H1 (cell line): ENCODE measurements at regions not wholly inside any gene's neighbourhood (a gene's known extent, or its start where the extent isn't known, plus 50 kb on each side); places are given as distances from the start of the nearest gene placed in this dataset.

Experiments used
- CTCF ChIA-PET: fragments of 300-600 bp; sonication (Branson Sonifier 250); formaldehyde crosslinking; loops from one replicate; lab custom pipeline; 2021; ENCODE audit not compliant: partially characterized antibody; lab: Charles Lee
- POLR2A ChIA-PET: fragments of 300-600 bp; sonication (Branson Sonifier 250); formaldehyde crosslinking; loops from one replicate; lab custom pipeline; 2021; ENCODE audit warnings: inconsistent platforms; ENCODE audit not compliant: partially characterized antibody; lab: Charles Lee
- DNase-seq, 2 experiments: peaks; one replicate each; pipeline versions ENCODE4 v3.0.0 to v3.0.0-alpha.2; 2010 to 2022; ENCODE audit warnings: low spot score in 2 of 2, low read depth in 1 of 2, mixed read lengths in 1 of 2
- FAIRE-seq: peaks from 2 replicates; lab custom pipeline; 2011; peaks lifted over from hg19 to GRCh38; lab: Jason Lieb, UNC
- H2AFZ ChIP-seq: 2 replicates; pipeline ENCODE4 v1.8.1; 2012; ENCODE audit warnings: low read length, inconsistent platforms
- H2AK5ac ChIP-seq: 2 replicates; pipeline ENCODE4 v1.6.1; 2013; ENCODE audit warnings: low read depth, low read length
- H2BK120ac ChIP-seq: replicated peaks from 2 replicates; pipeline ENCODE3; 2013; ENCODE audit warnings: low read depth, low read length, inconsistent platforms
- H2BK12ac ChIP-seq: 2 replicates; pipeline ENCODE4 v1.6.1; 2013; ENCODE audit warnings: low read depth, low read length
- H2BK15ac ChIP-seq: 2 replicates; pipeline ENCODE4 v1.6.1; 2013; ENCODE audit warnings: low read length
- H2BK20ac ChIP-seq: 2 replicates; pipeline ENCODE4 v1.6.1; 2013; ENCODE audit warnings: low read length
- H2BK5ac ChIP-seq: 2 replicates; pipeline ENCODE4 v1.6.1; 2013; ENCODE audit warnings: low read depth, low read length
- H3K14ac ChIP-seq: 2 replicates; pipeline ENCODE4 v1.6.1; 2013; ENCODE audit warnings: inconsistent platforms; ENCODE audit not compliant: insufficient read length
- H3K18ac ChIP-seq: 2 replicates; pipeline ENCODE4 v1.6.1; 2013; ENCODE audit warnings: low read length; ENCODE audit errors: extremely low read depth
- H3K23ac ChIP-seq: 2 replicates; pipeline ENCODE4 v1.6.1; 2013; ENCODE audit warnings: inconsistent platforms; ENCODE audit not compliant: insufficient read length
- H3K23me2 ChIP-seq: 2 replicates; pipeline ENCODE4 v1.6.1; 2013; ENCODE audit warnings: low read depth, low read length
- H3K27ac ChIP-seq: 2 replicates; pipeline ENCODE4 v1.6.1; 2011; ENCODE audit warnings: low read depth, low read length, inconsistent platforms
- H3K27me3 ChIP-seq, 4 experiments: replicated peaks in 1 of 4; 1 replicate in 1 of 4; 2 replicates in 3 of 4; pipeline versions ENCODE4 v1.6.1 to v1.8.1; 2011 to 2013; ENCODE audit warnings: low read length in 3 of 4, mild to moderate bottlenecking in 3 of 4, inconsistent platforms in 2 of 4, mixed read lengths in 2 of 4, moderate library complexity in 1 of 4; ENCODE audit not compliant: control insufficient read depth in 3 of 4, insufficient read depth in 3 of 4; ENCODE audit errors: extremely low read depth in 1 of 4
- H3K36me3 ChIP-seq, 4 experiments: 2 replicates each; pipeline versions ENCODE4 v1.6.1 to v1.8.1; 2011 to 2013; ENCODE audit warnings: mild to moderate bottlenecking in 4 of 4, low read length in 3 of 4, moderate library complexity in 2 of 4, control low read depth in 1 of 4, inconsistent platforms in 1 of 4; ENCODE audit not compliant: insufficient read depth in 4 of 4, control insufficient read depth in 2 of 4
- H3K4ac ChIP-seq: replicated peaks from 2 replicates; pipeline ENCODE3; 2013; ENCODE audit warnings: low read length, low read depth, mixed read lengths, inconsistent platforms; ENCODE audit not compliant: insufficient read length
- H3K4me1 ChIP-seq, 4 experiments: replicated peaks in 1 of 4; 1 replicate in 1 of 4; 2 replicates in 3 of 4; pipeline versions ENCODE4 v1.6.1 to v1.8.1; 2011 to 2013; ENCODE audit warnings: low read length in 3 of 4, inconsistent platforms in 2 of 4, mixed read lengths in 1 of 4; ENCODE audit not compliant: insufficient read depth in 4 of 4, control insufficient read depth in 3 of 4
- H3K4me2 ChIP-seq, 2 experiments: 2 replicates each; pipeline versions ENCODE4 v1.6.1 to v1.8.1; 2011 to 2013; ENCODE audit warnings: low read depth in 2 of 2, low read length in 2 of 2, control low read depth in 1 of 2, inconsistent platforms in 1 of 2, mild to moderate bottlenecking in 1 of 2; ENCODE audit not compliant: insufficient read depth in 1 of 2
- H3K4me3 ChIP-seq, 4 experiments: fragments of 200-600, 300-600 bp in 1 of 4; sonication (generic), shearing (Covaris generic), sonication (Bioruptor Twin) in 1 of 4; 2 replicates each; pipeline versions ENCODE4 v1.5.1 to v1.8.1; 2011 to 2016; ENCODE audit warnings: low read length in 4 of 4, low read depth in 3 of 4, control low read depth in 2 of 4, inconsistent platforms in 2 of 4, mild to moderate bottlenecking in 2 of 4, mixed read lengths in 1 of 4, moderate library complexity in 1 of 4; ENCODE audit not compliant: insufficient read depth in 2 of 4; ENCODE audit errors: extremely low read depth in 1 of 4
- H3K56ac ChIP-seq: replicated peaks from 2 replicates; pipeline ENCODE3; 2013; ENCODE audit warnings: low read depth, mild to moderate bottlenecking, mixed read lengths, low read length, inconsistent platforms; ENCODE audit not compliant: insufficient read length
- H3K79me1 ChIP-seq: 2 replicates; pipeline ENCODE4 v1.6.1; 2013; ENCODE audit warnings: low read depth, low read length, control low read depth
- H3K79me2 ChIP-seq, 2 experiments: 2 replicates each; pipeline versions ENCODE4 v1.6.1 to v1.8.1; 2012 to 2013; ENCODE audit warnings: low read length in 2 of 2, mild to moderate bottlenecking in 2 of 2, inconsistent platforms in 1 of 2; ENCODE audit not compliant: insufficient read depth in 2 of 2, control insufficient read depth in 1 of 2
- H3K9ac ChIP-seq, 4 experiments: replicated peaks in 1 of 4; 1 replicate in 1 of 4; 2 replicates in 3 of 4; pipeline versions ENCODE4 v1.6.1 to v1.8.1; 2011 to 2013; ENCODE audit warnings: low read depth in 3 of 4, low read length in 3 of 4, control low read depth in 2 of 4, mild to moderate bottlenecking in 2 of 4, moderate library complexity in 2 of 4, inconsistent platforms in 1 of 4; ENCODE audit errors: extremely low read depth in 1 of 4
- H3K9me3 ChIP-seq, 2 experiments: 2 replicates each; pipeline versions ENCODE4 v1.6.1 to v1.8.1; 2012 to 2013; ENCODE audit warnings: mild to moderate bottlenecking in 2 of 2, moderate library complexity in 2 of 2, control low read depth in 1 of 2, inconsistent platforms in 1 of 2, low read depth in 1 of 2, low read length in 1 of 2, mixed read lengths in 1 of 2; ENCODE audit not compliant: insufficient read depth in 2 of 2
- H4K20me1 ChIP-seq, 2 experiments: replicated peaks in 1 of 2; 2 replicates each; pipeline versions ENCODE3 to v1.8.1; 2011 to 2013; ENCODE audit warnings: inconsistent platforms in 2 of 2, low read length in 2 of 2, mild to moderate bottlenecking in 1 of 2; ENCODE audit not compliant: insufficient read depth in 2 of 2, control insufficient read depth in 1 of 2
- H4K5ac ChIP-seq: 2 replicates; pipeline ENCODE4 v1.6.1; 2013; ENCODE audit warnings: low read length, low read depth, mixed read lengths, inconsistent platforms; ENCODE audit not compliant: insufficient read length
- H4K8ac ChIP-seq: 2 replicates; pipeline ENCODE4 v1.8.0; 2013; ENCODE audit warnings: mild to moderate bottlenecking, moderate library complexity, low read length, inconsistent platforms; ENCODE audit not compliant: insufficient read depth; ENCODE audit errors: extremely low read depth
- H4K91ac ChIP-seq: replicated peaks from 2 replicates; pipeline ENCODE3; 2013; ENCODE audit warnings: low read length, mixed read lengths, inconsistent platforms; ENCODE audit not compliant: insufficient read length
- ATF2 ChIP-seq: IDR thresholded peaks from 2 replicates; pipeline ENCODE4 v1.6.1; 2012; ENCODE audit warnings: low read length, inconsistent platforms
- BCL11A ChIP-seq, 2 experiments: IDR thresholded peaks; one replicate each; pipeline ENCODE4 v1.6.1; 2011; ENCODE audit warnings: low read depth in 2 of 2, low read length in 2 of 2, mild to moderate bottlenecking in 2 of 2
- CREB1 ChIP-seq: IDR thresholded peaks from 2 replicates; pipeline ENCODE4 v1.6.1; 2012; ENCODE audit warnings: inconsistent platforms
- EZH2 ChIP-seq: fragments of 200-600 bp; sonication (generic); IDR thresholded peaks from 2 replicates; pipeline ENCODE4 v1.7.1; 2012; ENCODE audit warnings: low read depth, mild to moderate bottlenecking, moderate library complexity, low read length, inconsistent platforms; ENCODE audit not compliant: severe bottlenecking
- GTF2F1 ChIP-seq: IDR thresholded peaks from 2 replicates; pipeline ENCODE4 v1.6.1; 2012; ENCODE audit warnings: low read depth, low read length, improper control_type of control experiment, borderline replicate concordance
- JUN ChIP-seq: IDR thresholded peaks from 2 replicates; pipeline ENCODE4 v1.6.1; 2011; ENCODE audit warnings: low read depth, mild to moderate bottlenecking, improper control_type of control experiment, low read length
- KDM1A ChIP-seq: fragments of 200-600, 300-600 bp; sonication (generic); IDR thresholded peaks from 2 replicates; pipeline ENCODE4 v1.7.1; 2016; ENCODE audit warnings: mild to moderate bottlenecking, low read length, borderline replicate concordance
- SIN3A ChIP-seq, 2 experiments: IDR thresholded peaks in 1 of 2; conservative IDR thresholded peaks in 1 of 2; 2 replicates each; pipeline ENCODE4 v1.6.1; 2011 to 2012; ENCODE audit warnings: low read length in 2 of 2, improper control_type of control experiment in 1 of 2, low read depth in 1 of 2, mild to moderate bottlenecking in 1 of 2
- SP4 ChIP-seq: IDR thresholded peaks from 2 replicates; pipeline ENCODE4 v1.6.1; 2012; ENCODE audit warnings: low read length, inconsistent platforms
- TCF12 ChIP-seq: IDR thresholded peaks from 2 replicates; pipeline ENCODE4 v1.6.1; 2011; ENCODE audit warnings: low read depth, mild to moderate bottlenecking, low read length
- WGBS, 2 experiments: shearing (Covaris generic) in 1 of 2; methylation state at CpG; one replicate each; pipeline versions ENCODE4 v1.1.6 to v1.1.7; 2013 to 2015; ENCODE audit warnings: low lambda C conversion rate in 2 of 2, mixed read lengths in 2 of 2, inconsistent platforms in 1 of 2, low coverage in 1 of 2, missing lambda C conversion rate in 1 of 2; ENCODE audit not compliant: insufficient replicate concordance in 2 of 2, insufficient coverage in 1 of 2, insufficient read length in 1 of 2; ENCODE audit errors: extremely low coverage in 1 of 2, missing lambda C conversion rate in 1 of 2; 5-methylcytosine and 5-hydroxymethylcytosine counted together
- TF ChIP-seq, protein P1 (sequence below): IDR thresholded peaks from 2 replicates; pipeline ENCODE4 v1.6.1; 2011; ENCODE audit warnings: low read length, improper control_type of control experiment

DNA sequence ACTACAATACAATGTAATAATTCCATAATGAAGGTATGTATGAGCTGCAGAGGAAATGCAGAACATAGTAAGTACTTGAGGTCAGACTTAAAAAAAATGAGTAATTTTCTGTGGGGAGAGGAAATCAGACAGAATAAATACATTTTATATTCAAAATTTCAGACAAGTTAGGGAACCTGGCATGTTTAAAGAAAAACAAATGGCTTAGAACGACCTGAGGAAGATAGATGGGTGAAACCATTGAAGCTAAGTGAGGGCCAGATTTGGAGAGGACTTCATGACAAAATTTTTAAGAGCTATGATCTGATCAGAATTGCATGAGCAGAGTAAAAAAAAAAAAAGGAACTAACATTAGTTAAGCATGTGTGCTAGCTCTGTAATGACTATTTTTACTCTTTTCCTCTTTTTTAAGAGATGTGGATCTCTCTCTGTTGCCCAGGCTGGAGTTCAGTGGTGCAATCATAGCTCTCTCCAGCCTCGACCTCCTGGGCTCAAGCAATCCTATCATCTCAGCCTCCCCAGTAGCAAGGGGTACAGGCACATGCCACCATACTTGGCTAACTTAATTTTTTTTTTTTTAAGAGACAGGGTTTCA lies 157.6 kb upstream of the PDE3A start:
- Histone ChIP-seq H3K79me1 (no peaks in the 10 kb centered on the region), H2AK5ac (no peak overlapping the region), H4K20me1 (no peaks in the 10 kb centered on the region), H4K8ac (no peak overlapping the region), H3K23ac (no peak overlapping the region), H2BK20ac (no peak overlapping the region), H2BK12ac (no peak overlapping the region), H3K56ac (no peak overlapping the region), H3K4me3 (no peak overlapping the region), H3K4me2 (no peak overlapping the region), H3K27me3 (no peaks in the 10 kb centered on the region; a peak in 1 of 7 replicates), H2AFZ (no peak overlapping the region), H3K14ac (no peak overlapping the region), H3K9me3 (no peaks in the 10 kb centered on the region), H3K27ac (no peak overlapping the region), H2BK120ac (no peak overlapping the region), H4K5ac (no peak overlapping the region), H4K91ac (no peak overlapping the region), H3K79me2 (no peaks in the 10 kb centered on the region), H2BK15ac (no peak overlapping the region), H3K23me2 (no peaks in the 10 kb centered on the region), H3K4me1 (peaks cover 0 to 10% (median 5%) of the 10 kb centered on the region in 4 experiments; a peak in 2 of 7 replicates), H3K18ac (no peak overlapping the region), H3K36me3 (no peaks in the 10 kb centered on the region), H3K4ac (no peak overlapping the region), H2BK5ac (no peak overlapping the region), H3K9ac (no peak overlapping the region)
- 83% methylated on average over 2 of the region's 2 CpGs; no CpG with 5 or more reads in 1 of the 2 experiments for WGBS, 2 experiments
- FAIRE-seq: no peak
- DNase-seq: no peak
- POLR2A ChIA-PET: no interaction called here
- CTCF ChIA-PET: interaction anchor here (0.9 to 1.1 kb wide), 2 partner anchors 10 to 299 kb away, joined by 3 to 4 read pairs; no protein-coding TSS in a partner anchor
- TF ChIP-seq EZH2: no peak
- no peak for TF ChIP-seq BCL11A (IDR thresholded peaks at IDR 0.05; ENCODE audit: low read depth in 2 of 2, low read length in 2 of 2)
- no peak for TF ChIP-seq CREB1
- no peak for TF ChIP-seq TCF12
- no peak for TF ChIP-seq KDM1A
- TF ChIP-seq SP4: no peak
- TF ChIP-seq GTF2F1: no peak
- no peak for TF ChIP-seq SIN3A (conservative IDR thresholded peaks at IDR 0.05 in 1 of 2, IDR thresholded peaks at IDR 0.05 in 1 of 2; ENCODE audit: low read depth in 1 of 2, low read length in 2 of 2)
- TF ChIP-seq JUN: no peak
- TF ChIP-seq ATF2: no peak
- TF ChIP-seq, protein P1, sequence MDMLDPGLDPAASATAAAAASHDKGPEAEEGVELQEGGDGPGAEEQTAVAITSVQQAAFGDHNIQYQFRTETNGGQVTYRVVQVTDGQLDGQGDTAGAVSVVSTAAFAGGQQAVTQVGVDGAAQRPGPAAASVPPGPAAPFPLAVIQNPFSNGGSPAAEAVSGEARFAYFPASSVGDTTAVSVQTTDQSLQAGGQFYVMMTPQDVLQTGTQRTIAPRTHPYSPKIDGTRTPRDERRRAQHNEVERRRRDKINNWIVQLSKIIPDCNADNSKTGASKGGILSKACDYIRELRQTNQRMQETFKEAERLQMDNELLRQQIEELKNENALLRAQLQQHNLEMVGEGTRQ: no peak
